ENCODE measurements at regions not wholly inside any gene's neighbourhood (a gene's known extent, or its start where the extent isn't known, plus 50 kb on each side); places are given as distances from the start of the nearest gene placed in this dataset.

DNA sequence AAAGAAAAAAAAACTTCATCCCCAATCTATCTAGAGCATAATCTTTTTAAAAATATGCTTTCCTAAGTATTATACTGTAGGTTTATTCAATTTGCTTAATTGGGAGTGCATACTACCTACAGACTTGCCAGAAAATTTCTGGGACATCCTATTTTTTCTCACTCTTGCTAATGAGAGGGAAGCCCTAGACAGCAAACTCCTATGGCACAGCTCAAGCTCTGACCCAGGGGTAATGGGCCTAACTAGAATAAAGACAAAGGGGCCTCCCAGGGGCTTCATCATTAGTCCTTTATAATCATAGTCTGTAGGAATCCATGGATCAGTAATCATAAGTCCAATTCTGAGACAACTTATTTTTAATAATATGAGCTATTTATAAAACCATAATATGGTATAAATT, 142.6 kb upstream of the ITGA4 start:
- TF ChIP-seq POLR2A (IDR thresholded peaks at IDR 0.05) = no peak
- TF ChIP-seq, protein P1, sequence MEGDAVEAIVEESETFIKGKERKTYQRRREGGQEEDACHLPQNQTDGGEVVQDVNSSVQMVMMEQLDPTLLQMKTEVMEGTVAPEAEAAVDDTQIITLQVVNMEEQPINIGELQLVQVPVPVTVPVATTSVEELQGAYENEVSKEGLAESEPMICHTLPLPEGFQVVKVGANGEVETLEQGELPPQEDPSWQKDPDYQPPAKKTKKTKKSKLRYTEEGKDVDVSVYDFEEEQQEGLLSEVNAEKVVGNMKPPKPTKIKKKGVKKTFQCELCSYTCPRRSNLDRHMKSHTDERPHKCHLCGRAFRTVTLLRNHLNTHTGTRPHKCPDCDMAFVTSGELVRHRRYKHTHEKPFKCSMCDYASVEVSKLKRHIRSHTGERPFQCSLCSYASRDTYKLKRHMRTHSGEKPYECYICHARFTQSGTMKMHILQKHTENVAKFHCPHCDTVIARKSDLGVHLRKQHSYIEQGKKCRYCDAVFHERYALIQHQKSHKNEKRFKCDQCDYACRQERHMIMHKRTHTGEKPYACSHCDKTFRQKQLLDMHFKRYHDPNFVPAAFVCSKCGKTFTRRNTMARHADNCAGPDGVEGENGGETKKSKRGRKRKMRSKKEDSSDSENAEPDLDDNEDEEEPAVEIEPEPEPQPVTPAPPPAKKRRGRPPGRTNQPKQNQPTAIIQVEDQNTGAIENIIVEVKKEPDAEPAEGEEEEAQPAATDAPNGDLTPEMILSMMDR (IDR thresholded peaks at IDR 0.05) = no peak

Measured in vagina (tissue), 2 donors.